Naive thymus-derived CD8-positive, alpha-beta T cell (primary cell): ENCODE measurements at regions not wholly inside any gene's neighbourhood (a gene's known extent, or its start where the extent isn't known, plus 50 kb on each side); places are given as distances from the start of the nearest gene placed in this dataset.
A peak's percentile ranks its signal among the peaks of the same experiment; 100 is the strongest.

Source experiments
- ATAC-seq, 2 donors: fragments of 150-1000 bp; cut with Tn5 transposase in 1 of 2; sonication (Bioruptor Pico), chemical (Tn5 transposase) in 1 of 2; 1 replicate in 1 of 2; 2 replicates in 1 of 2; pipeline ENCODE4 v1.10.0; 2021; ENCODE audit warnings: mild to moderate bottlenecking in 2 of 2, moderate library complexity in 2 of 2
- POLR2A ChIA-PET: fragments of 350-600 bp; sonication (Branson Sonifier 250); formaldehyde crosslinking; loops from one replicate; lab custom pipeline; 2021; ENCODE audit warnings: antibody characterized with exemption; lab: Charles Lee
- DNase-seq, 10 donors: peaks; one replicate each; pipeline versions ENCODE4 v3.0.0 to v3.0.0-alpha.2; 2020 to 2022
- H3K27ac Mint-ChIP-seq, 10 donors: one replicate each; pipeline ENCODE4 v1.8.0; 2020 to 2022; ENCODE audit warnings: mild to moderate bottlenecking in 10 of 10, mixed read lengths in 10 of 10, moderate library complexity in 4 of 10, inconsistent platforms in 1 of 10
- H3K27me3 Mint-ChIP-seq, 5 donors: one replicate each; pipeline ENCODE4 v1.8.0; 2021 to 2022; ENCODE audit warnings: mixed read lengths in 5 of 5
- H3K36me3 Mint-ChIP-seq, 3 donors: one replicate each; pipeline ENCODE4 v1.8.0; 2020 to 2022; ENCODE audit warnings: mixed read lengths in 3 of 3, mild to moderate bottlenecking in 2 of 3, inconsistent platforms in 1 of 3
- H3K4me1 Mint-ChIP-seq, 4 donors: one replicate each; pipeline ENCODE4 v1.8.0; 2021 to 2022; ENCODE audit warnings: mixed read lengths in 4 of 4
- H3K4me3 Mint-ChIP-seq, 10 donors: one replicate each; pipeline ENCODE4 v1.8.0; 2020 to 2022; ENCODE audit warnings: mild to moderate bottlenecking in 10 of 10, mixed read lengths in 10 of 10, moderate library complexity in 6 of 10, inconsistent platforms in 1 of 10
- H3K9me3 Mint-ChIP-seq, 9 donors: one replicate each; pipeline ENCODE4 v1.8.0; 2020 to 2022; ENCODE audit warnings: mixed read lengths in 9 of 9, mild to moderate bottlenecking in 3 of 9, inconsistent platforms in 1 of 9, moderate library complexity in 1 of 9

GRCh38 chr4:32417113-32417704 lies 1697.0 kb downstream of the PCDH7 start:
- H3K27ac Mint-ChIP-seq = no peak overlapping the region
- H3K27me3 Mint-ChIP-seq = no peaks in the 10 kb centered on the region
- H3K4me3 Mint-ChIP-seq = no peak overlapping the region
- DNase-seq (no peak), ATAC-seq (no peak)
- no peaks in the 10 kb centered on the region for H3K4me1 Mint-ChIP-seq
- POLR2A ChIA-PET = no interaction called here
- peaks cover 2 to 51% (median 18%) of the 10 kb centered on the region in 9 donors for H3K9me3 Mint-ChIP-seq
- H3K36me3 Mint-ChIP-seq = no peaks in the 10 kb centered on the region

- H3K4me1 Mint-ChIP-seq = no peaks in the 10 kb centered on the region
- POLR2A ChIA-PET = no interaction called here
- ATAC-seq = no peak
- DNase-seq = no peak
- H3K4me3 Mint-ChIP-seq = no peak overlapping the region
- no peaks in the 10 kb centered on the region for H3K27me3 Mint-ChIP-seq
- peaks cover 5 to 58% (median 32%) of the 10 kb centered on the region in 9 donors for H3K9me3 Mint-ChIP-seq
- H3K27ac Mint-ChIP-seq = peak overlapping the region in 1 of 10 donors; percentile 29
- peaks cover 0 to 4% (median 0%) of the 10 kb centered on the region in 3 donors for H3K36me3 Mint-ChIP-seq
Measured at GRCh38 chr4:32423267-32423666, 1703.1 kb downstream of the PCDH7 start.

DNA sequence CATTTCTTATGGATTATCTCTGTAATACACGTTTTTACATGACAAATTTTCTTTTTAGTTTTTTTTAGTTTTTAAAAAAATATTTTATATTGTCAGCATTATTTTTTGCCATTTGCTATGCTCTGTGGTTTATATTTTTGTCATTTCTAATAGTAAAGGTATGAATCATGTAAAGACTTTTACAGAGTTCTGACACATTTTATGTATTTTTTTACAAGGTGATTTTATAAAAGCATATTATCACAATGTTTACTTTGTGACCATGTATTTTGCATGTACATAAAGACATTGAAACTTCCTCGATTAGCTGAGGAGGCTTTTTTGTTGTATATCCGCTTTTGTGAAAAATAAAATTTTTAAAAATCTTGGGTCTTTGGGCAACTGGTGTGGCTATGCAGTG lies 1705.1 kb downstream of the PCDH7 start:
- no peak for DNase-seq
- no peak for ATAC-seq
- peaks cover 0 to 4% (median 0%) of the 10 kb centered on the region in 3 donors for H3K36me3 Mint-ChIP-seq
- H3K4me1 Mint-ChIP-seq = no peaks in the 10 kb centered on the region
- H3K4me3 Mint-ChIP-seq = no peak overlapping the region
- H3K27me3 Mint-ChIP-seq = no peaks in the 10 kb centered on the region
- POLR2A ChIA-PET = no interaction called here
- no peak overlapping the region for H3K27ac Mint-ChIP-seq
- peaks cover 3 to 47% (median 29%) of the 10 kb centered on the region in 9 donors for H3K9me3 Mint-ChIP-seq

GRCh38 chr4:32427566-32427965 lies 1707.4 kb downstream of the PCDH7 start:
- POLR2A ChIA-PET = no interaction called here
- Mint-ChIP-seq H3K4me1 (no peaks in the 10 kb centered on the region), H3K4me3 (no peak overlapping the region), H3K9me3 (peaks cover 8 to 37% (median 18%) of the 10 kb centered on the region in 9 donors), H3K27me3 (no peaks in the 10 kb centered on the region), H3K27ac (no peak overlapping the region), H3K36me3 (peaks cover 0 to 4% (median 0%) of the 10 kb centered on the region in 3 donors)
- DNase-seq = no peak
- ATAC-seq = no peak

DNA sequence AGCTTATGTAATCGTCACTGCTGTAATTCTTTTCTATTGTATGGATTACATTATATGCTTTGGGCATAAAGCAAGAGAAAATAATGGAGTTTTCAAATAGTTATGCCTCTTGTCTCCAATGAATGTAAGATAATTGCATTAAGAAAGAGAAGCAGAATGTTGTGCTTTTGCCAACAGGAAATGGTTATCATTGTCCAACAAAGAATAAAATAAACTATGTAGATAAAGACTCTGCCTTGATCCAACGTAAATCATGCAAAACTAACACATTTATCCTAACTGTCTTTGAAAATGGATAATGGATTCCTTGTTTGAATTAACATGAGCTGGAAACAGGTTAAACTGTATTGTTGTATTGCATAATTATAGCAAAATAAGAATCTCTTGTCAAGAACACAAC lies 1709.0 kb downstream of the PCDH7 start:
- Mint-ChIP-seq H3K36me3 (peaks cover 0 to 4% (median 0%) of the 10 kb centered on the region in 3 donors), H3K9me3 (peaks cover 8 to 41% (median 19%) of the 10 kb centered on the region in 9 donors), H3K4me3 (no peak overlapping the region), H3K4me1 (no peaks in the 10 kb centered on the region), H3K27ac (no peak overlapping the region), H3K27me3 (no peaks in the 10 kb centered on the region)
- ATAC-seq (no peak), DNase-seq (no peak)
- POLR2A ChIA-PET = no interaction called here

DNA sequence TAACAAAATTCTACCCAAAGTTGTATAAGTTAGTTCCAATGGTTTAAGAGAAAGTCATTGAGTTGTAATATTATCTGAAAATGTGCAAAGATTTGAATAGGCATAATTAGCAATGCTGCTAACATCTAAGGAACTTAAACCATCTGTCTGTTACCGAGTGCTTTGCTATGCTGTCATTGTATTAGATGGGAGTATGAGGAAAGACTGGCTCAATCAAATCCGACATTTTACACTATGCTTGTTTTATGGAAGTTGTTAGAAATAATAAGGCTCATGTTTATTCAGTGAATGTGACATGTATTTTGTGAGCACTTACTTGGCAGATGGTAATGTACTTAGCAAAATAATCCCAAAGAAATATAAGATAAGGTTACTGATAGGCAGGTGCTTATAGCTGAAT lies 1715.1 kb downstream of the PCDH7 start:
- H3K36me3 Mint-ChIP-seq = no peaks in the 10 kb centered on the region

DNA sequence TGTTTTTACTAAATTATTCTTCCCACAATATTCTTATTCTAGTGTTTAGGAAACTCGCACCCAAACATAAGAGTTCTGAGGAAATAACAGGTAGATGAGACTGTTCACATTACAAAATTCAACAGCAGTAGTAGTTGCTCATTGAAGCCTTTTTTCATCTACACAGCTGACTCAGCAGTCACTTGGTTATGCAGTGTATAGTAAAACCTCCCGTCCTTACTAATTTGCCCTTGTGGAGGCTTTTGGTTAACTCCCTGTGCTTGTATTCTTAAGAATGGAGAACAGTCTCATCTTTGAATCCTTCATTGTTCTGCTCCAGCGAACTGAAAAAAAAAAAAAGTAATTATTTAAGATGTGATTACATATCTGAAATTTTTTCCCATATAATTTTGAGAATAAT lies 1716.6 kb downstream of the PCDH7 start:
- H3K27ac Mint-ChIP-seq = no peak overlapping the region
- POLR2A ChIA-PET = no interaction called here
- ATAC-seq = no peak
- no peak for DNase-seq
- H3K36me3 Mint-ChIP-seq = no peaks in the 10 kb centered on the region
- H3K27me3 Mint-ChIP-seq = no peaks in the 10 kb centered on the region
- H3K9me3 Mint-ChIP-seq = peaks cover 1 to 30% (median 10%) of the 10 kb centered on the region in 9 donors
- H3K4me1 Mint-ChIP-seq = peaks cover 0 to 2% (median 0%) of the 10 kb centered on the region in 4 donors
- H3K4me3 Mint-ChIP-seq = no peak overlapping the region

More for the DNA sequence above, 1715.1 kb downstream of the PCDH7 start:
- no peaks in the 10 kb centered on the region for H3K27me3 Mint-ChIP-seq
- no peak overlapping the region for H3K27ac Mint-ChIP-seq
- peaks cover 0 to 2% (median 0%) of the 10 kb centered on the region in 4 donors for H3K4me1 Mint-ChIP-seq
- no peak for DNase-seq
- no peak for ATAC-seq
- POLR2A ChIA-PET = no interaction called here
- H3K9me3 Mint-ChIP-seq = peaks cover 4 to 30% (median 10%) of the 10 kb centered on the region in 9 donors
- no peak overlapping the region for H3K4me3 Mint-ChIP-seq

DNA sequence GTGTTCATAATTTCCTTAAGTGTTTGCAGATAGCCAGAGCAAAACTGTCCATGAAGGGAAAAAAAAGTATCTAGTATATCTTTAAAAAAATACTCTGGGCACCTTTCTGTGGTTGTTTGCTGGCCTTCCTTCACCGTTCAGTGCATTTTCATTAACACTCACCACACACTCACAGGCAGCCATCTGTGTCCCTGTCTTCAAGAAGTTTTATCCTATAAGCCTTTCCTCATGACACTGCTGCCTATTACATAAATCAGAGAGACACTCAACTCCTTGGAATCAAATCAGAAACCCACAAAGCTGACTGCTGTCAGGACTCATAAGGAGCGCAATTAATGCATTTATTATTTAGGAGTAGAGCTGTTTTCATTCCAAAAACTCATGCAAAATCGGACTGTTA lies 1720.2 kb downstream of the PCDH7 start:
- no peaks in the 10 kb centered on the region for H3K27me3 Mint-ChIP-seq
- H3K27ac Mint-ChIP-seq = no peak overlapping the region
- ATAC-seq = no peak
- H3K4me1 Mint-ChIP-seq = peaks cover 0 to 2% (median 0%) of the 10 kb centered on the region in 4 donors
- H3K9me3 Mint-ChIP-seq = peaks cover 4 to 16% (median 7%) of the 10 kb centered on the region in 9 donors
- H3K4me3 Mint-ChIP-seq = no peak overlapping the region
- peaks cover 0 to 4% (median 0%) of the 10 kb centered on the region in 3 donors for H3K36me3 Mint-ChIP-seq
- DNase-seq = no peak
- POLR2A ChIA-PET = no interaction called here

DNA sequence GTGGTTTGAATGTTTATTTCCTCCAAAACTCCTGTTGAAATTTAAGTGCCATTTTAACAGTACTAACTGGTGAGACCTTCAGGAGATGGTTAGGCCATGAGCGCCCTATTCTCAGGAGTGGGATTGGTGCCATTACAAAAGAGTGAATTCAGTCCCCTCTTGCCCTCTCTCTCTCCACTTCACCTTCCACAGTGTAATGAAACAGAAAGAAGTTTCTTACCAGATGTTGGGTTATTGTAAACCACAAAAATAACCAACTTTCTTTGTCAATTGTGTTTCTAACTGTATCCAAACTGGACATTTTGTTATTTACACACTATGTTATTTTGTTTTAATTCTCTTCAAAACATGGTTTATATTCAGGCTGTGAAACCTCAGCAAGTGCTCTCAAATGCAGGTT lies 1734.3 kb downstream of the PCDH7 start:
- Mint-ChIP-seq H3K27ac (no peak overlapping the region), H3K9me3 (peaks cover under 1 to 17% (median 8%) of the 10 kb centered on the region in 9 donors), H3K4me1 (no peaks in the 10 kb centered on the region), H3K27me3 (no peaks in the 10 kb centered on the region), H3K36me3 (peaks cover 0 to 4% (median 0%) of the 10 kb centered on the region in 3 donors), H3K4me3 (no peak overlapping the region)
- no peak for ATAC-seq
- POLR2A ChIA-PET = no interaction called here
- no peak for DNase-seq

DNA sequence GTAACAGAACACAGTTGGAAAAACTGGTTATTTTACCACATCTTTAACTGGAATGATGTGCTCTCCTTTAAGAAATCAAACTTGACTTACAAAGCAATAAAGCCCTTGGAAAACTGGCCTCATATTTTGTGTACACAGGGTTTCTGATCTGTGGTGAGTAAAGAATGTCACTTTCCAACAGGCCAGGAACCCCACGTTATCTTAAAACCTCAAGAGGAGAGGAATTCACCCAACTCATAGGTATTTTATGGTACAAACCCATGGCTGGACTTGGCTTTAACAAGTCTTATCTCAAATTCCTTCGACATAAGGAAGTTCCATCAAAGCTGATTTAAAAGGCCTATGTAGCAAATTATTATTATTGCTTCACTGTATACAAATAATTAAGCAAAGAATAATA lies 1735.1 kb downstream of the PCDH7 start:
- Mint-ChIP-seq H3K9me3 (peaks cover 3 to 15% (median 8%) of the 10 kb centered on the region in 9 donors), H3K4me1 (no peaks in the 10 kb centered on the region), H3K36me3 (peaks cover 0 to 4% (median 0%) of the 10 kb centered on the region in 3 donors), H3K27me3 (no peaks in the 10 kb centered on the region), H3K4me3 (no peak overlapping the region), H3K27ac (no peak overlapping the region)
- ATAC-seq (no peak), DNase-seq (no peak)
- POLR2A ChIA-PET = no interaction called here

DNA sequence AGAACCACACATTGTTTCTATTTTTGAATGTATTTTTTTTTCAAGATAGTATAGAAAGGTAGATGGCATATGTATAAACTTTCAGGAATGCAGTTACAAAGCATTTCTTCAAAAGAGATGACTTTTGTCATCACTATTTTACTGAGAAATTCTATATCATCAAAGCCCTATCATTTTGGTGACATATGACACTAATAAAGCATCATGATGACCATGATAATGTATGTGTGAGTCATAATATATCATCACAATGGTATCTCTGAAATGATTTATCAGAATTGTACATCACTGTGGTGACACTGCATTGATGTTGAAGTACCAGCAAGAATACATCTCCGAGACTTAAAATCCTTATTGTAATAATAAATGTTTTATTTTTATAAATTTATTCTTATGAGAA lies 1740.8 kb downstream of the PCDH7 start:
- no peak for DNase-seq
- peaks cover 0 to 4% (median 0%) of the 10 kb centered on the region in 3 donors for H3K36me3 Mint-ChIP-seq
- no peak for ATAC-seq
- H3K27me3 Mint-ChIP-seq = no peaks in the 10 kb centered on the region
- H3K27ac Mint-ChIP-seq = no peak overlapping the region
- H3K9me3 Mint-ChIP-seq = peaks cover 0 to 23% (median 8%) of the 10 kb centered on the region in 9 donors
- POLR2A ChIA-PET = no interaction called here
- H3K4me1 Mint-ChIP-seq = no peaks in the 10 kb centered on the region
- H3K4me3 Mint-ChIP-seq = no peak overlapping the region

- Mint-ChIP-seq H3K27me3 (no peaks in the 10 kb centered on the region), H3K27ac (no peak overlapping the region), H3K9me3 (peaks cover 0 to 23% (median 2%) of the 10 kb centered on the region in 9 donors), H3K4me1 (no peaks in the 10 kb centered on the region), H3K4me3 (no peak overlapping the region), H3K36me3 (no peaks in the 10 kb centered on the region)
- no peak for DNase-seq
- POLR2A ChIA-PET = no interaction called here
- no peak for ATAC-seq
Measured at GRCh38 chr4:32462944-32463343, 1742.8 kb downstream of the PCDH7 start.

DNA sequence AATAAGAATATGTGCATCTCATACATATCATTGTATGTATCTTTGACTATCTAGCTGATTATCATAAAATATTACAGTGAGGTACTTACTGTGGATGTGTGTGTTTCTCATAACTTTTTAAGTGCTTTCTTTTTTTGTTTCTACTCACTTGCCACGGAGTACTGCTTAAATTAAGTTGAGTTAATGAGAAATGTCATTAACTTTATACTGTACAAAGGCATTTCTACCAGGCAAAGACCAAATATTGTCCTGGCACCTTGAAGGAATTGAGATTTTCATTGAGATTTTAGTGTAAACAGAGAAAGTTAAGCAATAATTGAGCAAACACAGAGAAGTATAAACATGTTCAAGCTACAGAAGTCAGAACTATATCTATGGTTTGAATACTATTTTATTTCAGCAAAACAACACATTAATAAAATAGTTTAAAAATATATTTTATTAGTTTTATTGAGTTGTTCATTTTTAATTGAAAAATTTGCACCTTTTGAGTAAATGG lies 1750.0 kb downstream of the PCDH7 start:
- Mint-ChIP-seq H3K27ac (no peak overlapping the region), H3K36me3 (peaks cover 0 to 5% (median 0%) of the 10 kb centered on the region in 3 donors), H3K9me3 (peaks cover 0 to 11% (median 4%) of the 10 kb centered on the region in 9 donors), H3K4me1 (no peaks in the 10 kb centered on the region), H3K27me3 (no peaks in the 10 kb centered on the region), H3K4me3 (no peak overlapping the region)
- POLR2A ChIA-PET = no interaction called here
- DNase-seq = no peak
- no peak for ATAC-seq

- no peaks in the 10 kb centered on the region for H3K27me3 Mint-ChIP-seq
- peaks cover 0 to 5% (median 0%) of the 10 kb centered on the region in 3 donors for H3K36me3 Mint-ChIP-seq
- ATAC-seq (no peak), DNase-seq (no peak)
- no peak overlapping the region for H3K4me3 Mint-ChIP-seq
- POLR2A ChIA-PET = no interaction called here
- peaks cover 0 to 17% (median 8%) of the 10 kb centered on the region in 9 donors for H3K9me3 Mint-ChIP-seq
- H3K4me1 Mint-ChIP-seq = no peaks in the 10 kb centered on the region
- H3K27ac Mint-ChIP-seq = no peak overlapping the region
Measured at GRCh38 chr4:32472918-32473317, 1752.7 kb downstream of the PCDH7 start.
